HuH-7 (cell line): ENCODE measurements at regions not wholly inside any gene's neighbourhood (a gene's known extent, or its start where the extent isn't known, plus 50 kb on each side); places are given as distances from the start of the nearest gene placed in this dataset.

ENCODE experiments used
- DNase-seq: peaks from one replicate; pipeline ENCODE4 v3.0.0; 2011; ENCODE audit warnings: low spot score

- no peak for DNase-seq
Measured at GRCh38 chr3:35488526-35488925, 150.8 kb upstream of the ARPP21 start.

GRCh38 chr3:35492841-35493240, 146.5 kb upstream of the ARPP21 start:
- no peak for DNase-seq

GRCh38 chr3:35498506-35499210, 140.7 kb upstream of the ARPP21 start:
- DNase-seq: no peak

- no peak for DNase-seq
Measured at GRCh38 chr3:35500641-35501350, 138.5 kb upstream of the ARPP21 start.

- DNase-seq: no peak
Measured at GRCh38 chr3:35502699-35503098, 136.6 kb upstream of the ARPP21 start.

- DNase-seq: no peak
Measured at GRCh38 chr3:35505181-35505580, 134.1 kb upstream of the ARPP21 start.

- no peak for DNase-seq
Measured at GRCh38 chr3:35505772-35506171, 133.6 kb upstream of the ARPP21 start.

GRCh38 chr3:35519936-35520335, 119.4 kb upstream of the ARPP21 start:
- DNase-seq: no peak

- DNase-seq: no peak
Measured at GRCh38 chr3:35521196-35521595, 118.1 kb upstream of the ARPP21 start.

- no peak for DNase-seq
Measured at GRCh38 chr3:35522450-35522849, 116.9 kb upstream of the ARPP21 start.

GRCh38 chr3:35523074-35523473, 116.3 kb upstream of the ARPP21 start:
- DNase-seq: no peak

- DNase-seq: no peak
Measured at GRCh38 chr3:35523838-35524237, 115.5 kb upstream of the ARPP21 start.

GRCh38 chr3:35524856-35525255, 114.5 kb upstream of the ARPP21 start:
- no peak for DNase-seq

GRCh38 chr3:35528728-35529127, 110.6 kb upstream of the ARPP21 start:
- DNase-seq: no peak

GRCh38 chr3:35529337-35529736, 110.0 kb upstream of the ARPP21 start:
- DNase-seq: no peak

- DNase-seq: no peak
Measured at GRCh38 chr3:35537265-35537664, 102.1 kb upstream of the ARPP21 start.

GRCh38 chr3:35544976-35545375, 94.3 kb upstream of the ARPP21 start:
- no peak for DNase-seq

GRCh38 chr3:35549690-35550089, 89.6 kb upstream of the ARPP21 start:
- no peak for DNase-seq

GRCh38 chr3:35562141-35562540, 77.2 kb upstream of the ARPP21 start:
- DNase-seq: no peak

GRCh38 chr3:35565048-35565447, 74.3 kb upstream of the ARPP21 start:
- DNase-seq: no peak
